HG02943 (cell line): ENCODE measurements at regions not wholly inside any gene's neighbourhood (a gene's known extent, or its start where the extent isn't known, plus 50 kb on each side); places are given as distances from the start of the nearest gene placed in this dataset.

Source experiments
- ATAC-seq: cut with Tn5 transposase; IDR thresholded peaks from one replicate; pipeline ENCODE4 v1.9.1; 2021; ENCODE audit warnings: mild to moderate bottlenecking, low read depth, moderate library complexity; ENCODE audit not compliant: unreplicated experiment

GRCh38 chr4:14631806-14632440, 370.4 kb upstream of the CPEB2 start:
- ATAC-seq, result no peak

- ATAC-seq, result no peak
Measured at GRCh38 chr4:14636563-14636962, 365.7 kb upstream of the CPEB2 start.

GRCh38 chr4:14640476-14640875, 361.8 kb upstream of the CPEB2 start:
- ATAC-seq, result no peak

- ATAC-seq, result no peak
Measured at GRCh38 chr4:14641871-14642270, 360.4 kb upstream of the CPEB2 start.

- ATAC-seq, result no peak
Measured at GRCh38 chr4:14644580-14645282, 357.6 kb upstream of the CPEB2 start.

- no peak for ATAC-seq
Measured at GRCh38 chr4:14646831-14647230, 355.4 kb upstream of the CPEB2 start.

- ATAC-seq, result no peak
Measured at GRCh38 chr4:14650127-14650526, 352.2 kb upstream of the CPEB2 start.

GRCh38 chr4:14652522-14652921, 349.8 kb upstream of the CPEB2 start:
- ATAC-seq, result no peak

- no peak for ATAC-seq
Measured at GRCh38 chr4:14653338-14653737, 348.9 kb upstream of the CPEB2 start.

GRCh38 chr4:14659286-14659685, 343.0 kb upstream of the CPEB2 start:
- no peak for ATAC-seq

GRCh38 chr4:14667624-14668151, 334.6 kb upstream of the CPEB2 start:
- ATAC-seq, result no peak

GRCh38 chr4:14668296-14668695, 334.0 kb upstream of the CPEB2 start:
- no peak for ATAC-seq

GRCh38 chr4:14669371-14669770, 332.9 kb upstream of the CPEB2 start:
- no peak for ATAC-seq

- no peak for ATAC-seq
Measured at GRCh38 chr4:14671146-14671545, 331.1 kb upstream of the CPEB2 start.

GRCh38 chr4:14675279-14675985, 326.8 kb upstream of the CPEB2 start:
- ATAC-seq, result no peak

GRCh38 chr4:14679906-14680305, 322.4 kb upstream of the CPEB2 start:
- no peak for ATAC-seq

GRCh38 chr4:14681330-14681729, 321.0 kb upstream of the CPEB2 start:
- no peak for ATAC-seq

GRCh38 chr4:14693728-14694127, 308.6 kb upstream of the CPEB2 start:
- no peak for ATAC-seq

GRCh38 chr4:14695095-14695845, 307.0 kb upstream of the CPEB2 start:
- no peak for ATAC-seq

- ATAC-seq, result no peak
Measured at GRCh38 chr4:14700083-14700482, 302.2 kb upstream of the CPEB2 start.

- no peak for ATAC-seq
Measured at GRCh38 chr4:14700544-14700943, 301.7 kb upstream of the CPEB2 start.
